ENCODE measurements at regions not wholly inside any gene's neighbourhood (a gene's known extent, or its start where the extent isn't known, plus 50 kb on each side); places are given as distances from the start of the nearest gene placed in this dataset.

- TF ChIP-seq RAD21 (IDR thresholded peaks at IDR 0.05; ENCODE audit: low read length) (no peak), MXI1 (IDR thresholded peaks at IDR 0.05; ENCODE audit: borderline replicate concordance, low read depth, low read length) (no peak), POLR2A (IDR thresholded peaks at IDR 0.05; ENCODE audit: low read depth, low read length) (no peak), CTCF (conservative IDR thresholded peaks at IDR 0.05; ENCODE audit: low read depth, low read length) (no peak), SMC3 (IDR thresholded peaks at IDR 0.05; ENCODE audit: low read depth, low read length) (no peak), BHLHE40 (IDR thresholded peaks at IDR 0.05; ENCODE audit: low read depth, low read length) (no peak), USF2 (IDR thresholded peaks at IDR 0.05; ENCODE audit: low read depth, low read length) (no peak), MAZ (IDR thresholded peaks at IDR 0.05; ENCODE audit: borderline replicate concordance, low read depth, low read length) (no peak), CEBPB (IDR thresholded peaks at IDR 0.05; ENCODE audit: low read depth, low read length) (no peak), CHD1 (IDR thresholded peaks at IDR 0.05; ENCODE audit: low read depth, low read length) (no peak), ELK1 (IDR thresholded peaks at IDR 0.05; ENCODE audit: borderline replicate concordance, low read depth, low read length) (no peak)
Observed at GRCh38 chr21:31803039-31804007, 69.5 kb upstream of the HUNK start.
